B cell (primary cell): ENCODE measurements at regions not wholly inside any gene's neighbourhood (a gene's known extent, or its start where the extent isn't known, plus 50 kb on each side); places are given as distances from the start of the nearest gene placed in this dataset.

Experiments used
- ATAC-seq: fragments of 200-7000 bp; cut with Tn5 transposase; one replicate; pipeline ENCODE4 v1.10.0; 2021; ENCODE audit warnings: low read depth, mild to moderate bottlenecking, moderate number of reproducible peaks, moderate library complexity
- CTCF ChIA-PET: fragments of 350-600 bp; sonication (Branson Sonifier 250); formaldehyde crosslinking; loops from one replicate; lab custom pipeline; 2021; ENCODE audit warnings: antibody characterized with exemption, inconsistent platforms; lab: Charles Lee
- POLR2A ChIA-PET: fragments of 350-600 bp; sonication (Branson Sonifier 250); formaldehyde crosslinking; loops from one replicate; lab custom pipeline; 2021; ENCODE audit warnings: antibody characterized with exemption; lab: Charles Lee
- DNase-seq: peaks from one replicate; pipeline ENCODE4 v3.0.0; 2013
- H2AFZ ChIP-seq: 2 replicates; pipeline ENCODE4 v1.6.1; 2012; ENCODE audit warnings: mild to moderate bottlenecking, low read depth, low read length; ENCODE audit not compliant: insufficient read depth, poor library complexity, severe bottlenecking
- H3K27ac ChIP-seq, 2 donors: 1 replicate in 1 of 2; 2 replicates in 1 of 2; pipeline ENCODE4 v1.5.1; 2012 to 2013; ENCODE audit warnings: low read length in 2 of 2, mild to moderate bottlenecking in 2 of 2, moderate library complexity in 1 of 2
- H3K27me3 ChIP-seq, 4 experiments: fragments of 200-600 bp in 1 of 4; sonication (generic) in 1 of 4; replicated peaks in 1 of 4; 1 replicate in 2 of 4; 2 replicates in 2 of 4; pipeline versions ENCODE4 v1.6.1 to v1.7.0; 2013 to 2016; ENCODE audit warnings: low read length in 3 of 4, mild to moderate bottlenecking in 2 of 4, mixed read lengths in 1 of 4, moderate library complexity in 1 of 4; ENCODE audit not compliant: insufficient read depth in 4 of 4, control insufficient read depth in 3 of 4; ENCODE audit errors: control extremely low read depth in 1 of 4
- H3K36me3 ChIP-seq, 2 experiments: replicated peaks in 1 of 2; 1 replicate in 1 of 2; 2 replicates in 1 of 2; pipeline versions ENCODE4 v1.6.1 to v1.7.1; 2013; ENCODE audit warnings: low read length in 1 of 2; ENCODE audit not compliant: insufficient read depth in 2 of 2, control insufficient read depth in 1 of 2; ENCODE audit errors: control extremely low read depth in 1 of 2, extremely low read depth in 1 of 2
- H3K4me1 ChIP-seq, 2 donors: fragments of 200-600 bp in 1 of 2; sonication (generic) in 1 of 2; 1 replicate in 1 of 2; 2 replicates in 1 of 2; pipeline versions ENCODE4 v1.5.1 to v1.6.1; 2013 to 2017; ENCODE audit warnings: low read length in 2 of 2; ENCODE audit not compliant: control insufficient read depth in 2 of 2, insufficient read depth in 2 of 2
- H3K4me2 ChIP-seq: replicated peaks from 2 replicates; pipeline ENCODE3; 2012; ENCODE audit warnings: mild to moderate bottlenecking, low read depth, low read length; ENCODE audit not compliant: poor library complexity, severe bottlenecking
- H3K4me3 ChIP-seq, 5 experiments: fragments of 200-600 bp in 1 of 5; sonication (generic) in 1 of 5; 1 replicate in 3 of 5; 2 replicates in 2 of 5; pipeline versions ENCODE4 v1.5.1 to v1.7.0; 2011 to 2016; ENCODE audit warnings: low read length in 4 of 5, mild to moderate bottlenecking in 4 of 5, low read depth in 2 of 5, control low read depth in 1 of 5, moderate library complexity in 1 of 5; ENCODE audit not compliant: insufficient read depth in 1 of 5; ENCODE audit errors: control extremely low read depth in 1 of 5, extremely low read depth in 1 of 5
- H3K79me2 ChIP-seq: fragments of 200-600 bp; sonication (generic); one replicate; pipeline ENCODE4 v1.6.0; 2016; ENCODE audit warnings: low read length; ENCODE audit not compliant: control insufficient read depth, insufficient read depth
- H3K9ac ChIP-seq: fragments of 200-600 bp; sonication (generic); 2 replicates; pipeline ENCODE4 v1.6.1; 2017; ENCODE audit warnings: mild to moderate bottlenecking, low read length, moderate library complexity
- H3K9me3 ChIP-seq, 3 donors: one replicate each; pipeline versions ENCODE4 v1.6.1 to v1.7.1; 2013; ENCODE audit warnings: low read length in 2 of 3; ENCODE audit not compliant: control insufficient read depth in 2 of 3, insufficient read depth in 1 of 3; ENCODE audit errors: control extremely low read depth in 1 of 3
- H4K20me1 ChIP-seq: 2 replicates; pipeline ENCODE4 v1.6.0; 2012; ENCODE audit warnings: mild to moderate bottlenecking, low read length; ENCODE audit not compliant: insufficient read depth, control insufficient read depth, poor library complexity, severe bottlenecking
- H3K27ac Mint-ChIP-seq: one replicate; pipeline ENCODE4 v1.8.0; 2021; ENCODE audit warnings: mixed read lengths
- H3K27me3 Mint-ChIP-seq: one replicate; pipeline ENCODE4 v1.8.0; 2021; ENCODE audit warnings: mixed read lengths
- H3K4me1 Mint-ChIP-seq: one replicate; pipeline ENCODE4 v1.8.0; 2021; ENCODE audit warnings: mixed read lengths
- H3K4me3 Mint-ChIP-seq: one replicate; pipeline ENCODE4 v1.8.0; 2021; ENCODE audit warnings: mixed read lengths
- H3K9me3 Mint-ChIP-seq: one replicate; pipeline ENCODE4 v1.8.0; 2022; ENCODE audit warnings: mixed read lengths; ENCODE audit not compliant: insufficient read depth
- EZH2 ChIP-seq: IDR thresholded peaks from 2 replicates; pipeline ENCODE4 v1.6.1; 2012; ENCODE audit warnings: borderline replicate concordance, low read depth, mild to moderate bottlenecking, moderate library complexity, low read length; ENCODE audit not compliant: insufficient read depth, poor library complexity, severe bottlenecking
- WGBS: methylation state at CpG from one replicate; pipeline ENCODE4 v1.1.5; 2013; ENCODE audit warnings: missing lambda C conversion rate; ENCODE audit not compliant: insufficient coverage; 5-methylcytosine and 5-hydroxymethylcytosine counted together
- intact Hi-C: fragments of 100-400 bp; cut with micrococcal nuclease; formaldehyde crosslinking; loops from one replicate; pipeline ENCODE4 v1.10.0; 2022
- TF ChIP-seq, protein P1 (sequence below): fragments of 200-600 bp; IDR thresholded peaks from one replicate; pipeline ENCODE4 v1.8.0; 2022; ENCODE audit warnings: antibody characterized with exemption, mild to moderate bottlenecking

DNA sequence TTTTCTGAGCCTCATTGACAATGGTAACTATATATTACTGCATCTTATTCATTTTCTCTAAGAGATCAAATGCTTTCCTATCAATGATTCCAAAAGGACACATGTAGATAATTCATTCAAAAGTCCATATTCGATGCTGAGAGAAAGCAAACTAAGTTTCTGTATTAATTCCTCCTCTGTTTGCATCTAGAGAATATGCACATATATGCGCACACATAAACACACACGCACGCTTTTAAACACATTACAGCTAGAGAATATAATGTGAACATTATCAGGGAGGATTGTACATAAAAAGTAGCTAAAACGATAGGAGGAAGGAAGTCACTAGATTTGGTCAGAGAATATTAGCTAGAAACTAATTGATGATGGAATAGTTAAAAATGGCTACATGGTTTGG is 379.0 kb upstream of the NETO1 start:
- H3K4me3 Mint-ChIP-seq, result no peak overlapping the region
- no peaks in the 10 kb centered on the region for H3K4me1 ChIP-seq
- no peaks in the 10 kb centered on the region for H3K27me3 Mint-ChIP-seq
- H3K27ac Mint-ChIP-seq, result no peak overlapping the region
- H3K4me1 Mint-ChIP-seq, result peaks cover 5% of the 10 kb centered on the region
- H3K36me3 ChIP-seq, result no peaks in the 10 kb centered on the region
- intact Hi-C loops, result no loop called here
- ATAC-seq (no peak), DNase-seq (no peak)
- no peak for TF ChIP-seq EZH2
- TF ChIP-seq, protein P1, sequence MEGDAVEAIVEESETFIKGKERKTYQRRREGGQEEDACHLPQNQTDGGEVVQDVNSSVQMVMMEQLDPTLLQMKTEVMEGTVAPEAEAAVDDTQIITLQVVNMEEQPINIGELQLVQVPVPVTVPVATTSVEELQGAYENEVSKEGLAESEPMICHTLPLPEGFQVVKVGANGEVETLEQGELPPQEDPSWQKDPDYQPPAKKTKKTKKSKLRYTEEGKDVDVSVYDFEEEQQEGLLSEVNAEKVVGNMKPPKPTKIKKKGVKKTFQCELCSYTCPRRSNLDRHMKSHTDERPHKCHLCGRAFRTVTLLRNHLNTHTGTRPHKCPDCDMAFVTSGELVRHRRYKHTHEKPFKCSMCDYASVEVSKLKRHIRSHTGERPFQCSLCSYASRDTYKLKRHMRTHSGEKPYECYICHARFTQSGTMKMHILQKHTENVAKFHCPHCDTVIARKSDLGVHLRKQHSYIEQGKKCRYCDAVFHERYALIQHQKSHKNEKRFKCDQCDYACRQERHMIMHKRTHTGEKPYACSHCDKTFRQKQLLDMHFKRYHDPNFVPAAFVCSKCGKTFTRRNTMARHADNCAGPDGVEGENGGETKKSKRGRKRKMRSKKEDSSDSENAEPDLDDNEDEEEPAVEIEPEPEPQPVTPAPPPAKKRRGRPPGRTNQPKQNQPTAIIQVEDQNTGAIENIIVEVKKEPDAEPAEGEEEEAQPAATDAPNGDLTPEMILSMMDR, result no peak
- WGBS, result 70% methylated on average over 1 of the region's 5 CpGs
- H3K4me2 ChIP-seq, result no peak overlapping the region
- no peak overlapping the region for H3K9ac ChIP-seq
- ChIA-PET CTCF (no interaction called here), POLR2A (no interaction called here)
- H3K9me3 Mint-ChIP-seq, result no peaks in the 10 kb centered on the region
- H3K9me3 ChIP-seq, result no peaks in the 10 kb centered on the region
- H3K4me3 ChIP-seq, result no peak overlapping the region
- no peaks in the 10 kb centered on the region for H4K20me1 ChIP-seq
- no peaks in the 10 kb centered on the region for H3K79me2 ChIP-seq
- no peak overlapping the region for H2AFZ ChIP-seq
- H3K27ac ChIP-seq, result no peak overlapping the region
- no peaks in the 10 kb centered on the region for H3K27me3 ChIP-seq

DNA sequence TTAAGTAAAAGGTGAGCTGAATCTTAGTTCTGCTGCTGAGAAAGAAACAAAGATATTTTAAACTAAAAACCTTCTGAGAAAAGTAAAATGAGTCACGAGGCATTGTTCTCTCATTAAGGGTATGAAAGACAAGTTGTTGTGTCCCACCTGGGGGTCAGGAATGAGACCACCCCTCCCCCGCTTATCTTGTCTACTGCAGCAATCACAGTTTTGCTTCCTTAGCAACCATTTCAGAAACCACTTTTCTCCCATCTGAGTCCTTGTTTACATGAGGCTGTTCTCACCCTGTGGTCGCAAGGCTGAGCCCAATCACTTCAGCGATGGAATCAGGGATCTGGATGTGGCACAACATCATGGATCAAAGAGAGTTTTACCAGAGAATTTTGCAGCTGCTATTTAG is 377.6 kb upstream of the NETO1 start:
- H4K20me1 ChIP-seq, result no peaks in the 10 kb centered on the region
- Mint-ChIP-seq H3K27me3 (no peaks in the 10 kb centered on the region), H3K9me3 (no peaks in the 10 kb centered on the region), H3K4me1 (peaks cover 5% of the 10 kb centered on the region), H3K4me3 (no peak overlapping the region), H3K27ac (no peak overlapping the region)
- ChIA-PET CTCF (interaction anchor here (0.6 kb wide), 1 partner anchor 796 kb away, joined by 4 read pairs; no protein-coding TSS in a partner anchor), POLR2A (no interaction called here)
- H3K36me3 ChIP-seq, result no peaks in the 10 kb centered on the region
- WGBS, result 100% methylated on average over 2 of the region's 4 CpGs
- H3K4me2 ChIP-seq, result no peak overlapping the region
- no peaks in the 10 kb centered on the region for H3K27me3 ChIP-seq
- no peak overlapping the region for H3K27ac ChIP-seq
- no peak overlapping the region for H3K4me3 ChIP-seq
- H3K79me2 ChIP-seq, result no peaks in the 10 kb centered on the region
- no peak overlapping the region for H2AFZ ChIP-seq
- ATAC-seq, result no peak
- intact Hi-C loops, result no loop called here
- TF ChIP-seq, protein P1, result no peak
- no peak for TF ChIP-seq EZH2
- no peaks in the 10 kb centered on the region for H3K4me1 ChIP-seq
- no peak overlapping the region for H3K9ac ChIP-seq
- no peaks in the 10 kb centered on the region for H3K9me3 ChIP-seq
- no peak for DNase-seq
